OCI-LY3 (cell line): ENCODE measurements at regions not wholly inside any gene's neighbourhood (a gene's known extent, or its start where the extent isn't known, plus 50 kb on each side); places are given as distances from the start of the nearest gene placed in this dataset.

ENCODE experiments used
- EZH2phosphoT487 ChIP-seq: fragments of 200-600 bp; shearing (Covaris generic); IDR thresholded peaks from 2 replicates; pipeline ENCODE4 v1.6.1; 2018; ENCODE audit warnings: antibody characterized with exemption, mixed run types, low read depth
- TF ChIP-seq, protein P1 (sequence below): fragments of 200-600, 300-600 bp; sonication (generic); IDR thresholded peaks from 2 replicates; pipeline ENCODE4 v1.5.1; 2014; ENCODE audit warnings: antibody characterized with exemption, low read length, low read depth

DNA sequence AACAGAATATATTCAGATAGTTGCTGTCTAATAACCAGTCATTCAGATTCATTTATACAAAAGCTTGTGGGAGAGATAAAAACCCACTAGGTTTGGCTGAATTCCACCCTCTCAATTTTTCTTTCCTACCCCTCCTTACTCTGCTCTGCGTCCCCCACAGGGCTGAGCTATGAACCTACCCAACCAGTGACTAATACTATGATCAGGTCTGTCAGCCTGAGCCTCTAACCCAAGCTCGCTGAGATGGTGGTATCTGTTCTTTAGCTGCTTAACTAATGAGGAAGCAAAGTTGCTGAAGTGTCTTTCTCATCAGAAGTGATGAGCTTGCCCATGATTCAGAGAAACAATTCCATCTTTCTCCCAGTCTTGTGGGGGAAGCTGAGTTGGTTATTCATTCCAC, 248.7 kb upstream of the GPR26 start:
- TF ChIP-seq, protein P1, sequence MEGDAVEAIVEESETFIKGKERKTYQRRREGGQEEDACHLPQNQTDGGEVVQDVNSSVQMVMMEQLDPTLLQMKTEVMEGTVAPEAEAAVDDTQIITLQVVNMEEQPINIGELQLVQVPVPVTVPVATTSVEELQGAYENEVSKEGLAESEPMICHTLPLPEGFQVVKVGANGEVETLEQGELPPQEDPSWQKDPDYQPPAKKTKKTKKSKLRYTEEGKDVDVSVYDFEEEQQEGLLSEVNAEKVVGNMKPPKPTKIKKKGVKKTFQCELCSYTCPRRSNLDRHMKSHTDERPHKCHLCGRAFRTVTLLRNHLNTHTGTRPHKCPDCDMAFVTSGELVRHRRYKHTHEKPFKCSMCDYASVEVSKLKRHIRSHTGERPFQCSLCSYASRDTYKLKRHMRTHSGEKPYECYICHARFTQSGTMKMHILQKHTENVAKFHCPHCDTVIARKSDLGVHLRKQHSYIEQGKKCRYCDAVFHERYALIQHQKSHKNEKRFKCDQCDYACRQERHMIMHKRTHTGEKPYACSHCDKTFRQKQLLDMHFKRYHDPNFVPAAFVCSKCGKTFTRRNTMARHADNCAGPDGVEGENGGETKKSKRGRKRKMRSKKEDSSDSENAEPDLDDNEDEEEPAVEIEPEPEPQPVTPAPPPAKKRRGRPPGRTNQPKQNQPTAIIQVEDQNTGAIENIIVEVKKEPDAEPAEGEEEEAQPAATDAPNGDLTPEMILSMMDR: no peak
- TF ChIP-seq EZH2phosphoT487: no peak
